Muscle of leg (tissue), 3 donors: ENCODE measurements at regions not wholly inside any gene's neighbourhood (a gene's known extent, or its start where the extent isn't known, plus 50 kb on each side); places are given as distances from the start of the nearest gene placed in this dataset.

Source experiments
- DNase-seq: peaks from one replicate; pipeline ENCODE4 v3.0.0; 2013
- H3K27ac ChIP-seq: one replicate; pipeline ENCODE4 v1.5.1; 2013; ENCODE audit warnings: mild to moderate bottlenecking, low read length, control low read depth
- H3K27me3 ChIP-seq: one replicate; pipeline ENCODE4 v1.6.1; 2013; ENCODE audit warnings: low read length; ENCODE audit not compliant: control insufficient read depth, insufficient read depth
- H3K36me3 ChIP-seq: one replicate; pipeline ENCODE4 v1.6.1; 2013; ENCODE audit warnings: low read length; ENCODE audit not compliant: control insufficient read depth, insufficient read depth
- H3K4me1 ChIP-seq: one replicate; pipeline ENCODE4 v1.6.1; 2013; ENCODE audit warnings: low read length; ENCODE audit not compliant: control insufficient read depth, insufficient read depth
- H3K4me3 ChIP-seq: one replicate; pipeline ENCODE4 v1.5.1; 2013; ENCODE audit warnings: low read length, control low read depth
- H3K9me3 ChIP-seq: replicated peaks from 2 replicates; pipeline ENCODE4 v1.6.1; 2013; ENCODE audit warnings: low read depth, low read length; ENCODE audit not compliant: control insufficient read depth
- WGBS: methylation state at CpG from one replicate; pipeline ENCODE4 v1.1.5; 2013; ENCODE audit warnings: missing lambda C conversion rate; ENCODE audit not compliant: insufficient coverage; 5-methylcytosine and 5-hydroxymethylcytosine counted together

DNA sequence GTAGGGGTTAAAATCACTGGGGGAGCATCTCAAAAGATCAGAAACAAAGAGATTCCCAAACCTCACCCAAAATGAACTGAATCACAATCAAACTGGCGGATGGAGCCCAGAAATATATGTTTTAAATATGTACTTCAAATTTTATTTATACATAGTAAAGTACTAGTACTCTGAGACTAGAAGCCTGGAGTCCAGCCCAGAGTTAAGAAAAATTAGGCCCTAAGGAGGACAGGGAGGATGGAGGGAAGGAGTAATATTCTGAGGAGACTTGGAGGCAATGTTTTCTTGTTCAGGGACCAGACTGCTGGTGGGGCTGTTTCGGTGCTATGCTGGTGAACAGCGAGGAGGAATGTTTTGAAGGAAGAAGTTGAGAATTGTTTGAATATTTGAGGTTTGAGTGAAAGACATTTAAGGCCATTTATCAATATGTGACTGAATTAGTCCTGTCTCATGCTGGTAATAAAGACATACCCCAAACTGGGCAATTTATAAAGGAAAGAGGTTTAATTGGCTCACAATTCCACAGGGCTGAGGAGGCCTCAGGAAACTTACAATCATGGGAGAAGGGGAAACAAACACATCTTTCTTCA is 552.4 kb upstream of the DAB2 start:
- peak; percentile 84 for DNase-seq
- WGBS, result 40% methylated on average over 1 of the region's 3 CpGs

DNA sequence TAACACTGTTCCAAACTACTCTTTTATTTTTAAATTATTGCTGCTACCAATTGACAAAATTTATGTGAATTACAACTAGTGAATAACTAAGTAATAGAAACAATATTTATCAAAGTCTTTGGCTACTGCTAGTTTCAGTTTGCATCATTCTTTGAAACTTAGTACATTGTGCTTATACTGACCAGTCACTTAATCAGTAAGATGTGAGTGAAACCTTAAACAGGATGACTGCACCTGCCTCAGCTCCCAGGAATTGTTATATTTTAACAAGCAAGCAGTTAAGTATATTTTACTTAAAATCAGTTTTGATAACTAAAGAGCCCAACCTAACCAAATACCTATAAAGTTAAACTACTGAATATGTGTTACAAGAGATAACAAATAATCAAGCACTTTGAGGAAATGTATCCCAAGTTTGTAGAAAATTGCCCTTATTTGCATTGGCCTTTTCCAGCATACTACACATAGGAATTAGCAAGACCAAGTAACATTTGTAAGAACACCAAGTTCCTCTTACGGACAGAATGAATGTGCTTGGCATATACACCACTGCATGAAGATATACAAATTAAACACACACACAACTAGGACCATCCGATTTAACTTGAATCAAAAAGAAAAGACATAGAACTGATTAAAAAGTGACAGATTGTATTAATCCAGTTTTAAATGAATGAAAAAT is 545.5 kb upstream of the DAB2 start:
- H3K4me3 ChIP-seq, result no peak overlapping the region
- no peak for DNase-seq
- no peaks in the 10 kb centered on the region for H3K9me3 ChIP-seq
- H3K36me3 ChIP-seq, result no peaks in the 10 kb centered on the region
- WGBS, result no CpG with 5 or more reads among the region's 2 CpGs
- H3K4me1 ChIP-seq, result no peaks in the 10 kb centered on the region
- no peak overlapping the region for H3K27ac ChIP-seq
- no peaks in the 10 kb centered on the region for H3K27me3 ChIP-seq

More for the DNA sequence above, 552.4 kb upstream of the DAB2 start:
- no peak overlapping the region for H3K4me3 ChIP-seq
- no peaks in the 10 kb centered on the region for H3K9me3 ChIP-seq
- H3K27ac ChIP-seq, result no peak overlapping the region
- no peaks in the 10 kb centered on the region for H3K36me3 ChIP-seq
- no peaks in the 10 kb centered on the region for H3K27me3 ChIP-seq
- H3K4me1 ChIP-seq, result no peaks in the 10 kb centered on the region

DNA sequence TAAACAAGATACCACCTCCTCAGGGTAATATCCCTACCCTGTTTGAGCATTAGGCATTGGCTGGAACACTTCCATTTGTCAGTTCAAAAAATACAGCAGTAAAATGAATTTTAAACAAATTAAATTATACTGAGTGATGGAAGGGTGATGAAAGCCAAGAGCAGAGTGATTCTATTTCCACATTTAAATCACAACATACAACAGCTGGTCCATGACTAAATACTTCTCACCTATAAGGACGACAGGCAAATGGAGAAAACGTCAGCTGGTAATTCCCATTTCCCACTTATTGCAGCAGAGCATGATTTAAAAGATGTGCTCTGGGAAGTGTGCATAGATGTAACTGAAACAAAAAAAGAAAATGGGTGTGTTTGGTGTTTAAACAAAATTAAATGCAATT is 543.6 kb upstream of the DAB2 start:
- WGBS, result no CpG with 5 or more reads among the region's 2 CpGs
- DNase-seq, result peak; percentile 57
- no peaks in the 10 kb centered on the region for H3K27me3 ChIP-seq
- H3K4me1 ChIP-seq, result no peaks in the 10 kb centered on the region
- no peaks in the 10 kb centered on the region for H3K9me3 ChIP-seq
- H3K4me3 ChIP-seq, result no peak overlapping the region
- no peak overlapping the region for H3K27ac ChIP-seq
- H3K36me3 ChIP-seq, result no peaks in the 10 kb centered on the region

DNA sequence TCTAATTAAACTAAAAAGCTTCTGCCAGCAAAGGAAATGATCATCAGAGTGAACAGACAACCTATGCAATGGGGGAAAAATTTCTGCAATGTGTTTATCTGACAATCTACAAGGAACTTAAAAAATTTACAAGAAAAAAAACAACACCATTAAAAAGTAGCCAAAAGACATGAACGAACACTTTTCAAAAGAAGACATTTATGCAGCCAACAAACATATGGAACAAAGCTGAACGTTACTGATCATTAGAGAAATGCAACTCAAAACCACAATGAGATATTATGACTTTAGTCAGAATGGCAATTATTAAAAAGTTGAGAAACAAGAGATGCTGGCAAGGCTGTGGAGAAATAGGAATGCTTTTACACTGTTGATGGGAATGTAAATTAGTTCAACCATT is 530.4 kb upstream of the DAB2 start:
- H3K27ac ChIP-seq, result no peak overlapping the region
- WGBS, result no CpG with 5 or more reads among the region's 2 CpGs
- H3K4me3 ChIP-seq, result no peak overlapping the region
- no peaks in the 10 kb centered on the region for H3K27me3 ChIP-seq
- DNase-seq, result no peak
- H3K4me1 ChIP-seq, result no peaks in the 10 kb centered on the region
- H3K36me3 ChIP-seq, result no peaks in the 10 kb centered on the region
- no peaks in the 10 kb centered on the region for H3K9me3 ChIP-seq

DNA sequence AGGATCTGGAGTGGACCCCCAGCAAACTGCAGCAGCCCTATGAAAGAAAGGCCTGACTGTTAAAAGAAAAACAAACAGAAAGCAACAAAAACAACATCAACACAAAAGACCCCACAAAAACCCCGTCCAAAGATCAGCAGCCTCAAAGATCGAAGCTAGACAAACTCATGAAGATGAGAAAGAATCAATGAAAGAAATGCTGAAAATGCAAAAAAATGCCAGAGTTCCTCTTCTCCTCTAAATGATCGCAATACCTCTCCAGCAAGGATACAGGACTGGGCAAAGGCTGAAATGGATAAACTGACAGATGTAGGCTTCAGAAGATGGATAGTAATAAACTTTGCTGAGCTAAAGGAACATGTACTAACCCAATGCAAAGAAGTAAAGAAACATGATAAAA is 526.3 kb upstream of the DAB2 start:
- no CpG with 5 or more reads among the region's 3 CpGs for WGBS
- H3K36me3 ChIP-seq, result no peaks in the 10 kb centered on the region
- no peak for DNase-seq
- no peak overlapping the region for H3K27ac ChIP-seq
- no peak overlapping the region for H3K4me3 ChIP-seq
- H3K9me3 ChIP-seq, result no peaks in the 10 kb centered on the region
- H3K4me1 ChIP-seq, result no peaks in the 10 kb centered on the region
- no peaks in the 10 kb centered on the region for H3K27me3 ChIP-seq

DNA sequence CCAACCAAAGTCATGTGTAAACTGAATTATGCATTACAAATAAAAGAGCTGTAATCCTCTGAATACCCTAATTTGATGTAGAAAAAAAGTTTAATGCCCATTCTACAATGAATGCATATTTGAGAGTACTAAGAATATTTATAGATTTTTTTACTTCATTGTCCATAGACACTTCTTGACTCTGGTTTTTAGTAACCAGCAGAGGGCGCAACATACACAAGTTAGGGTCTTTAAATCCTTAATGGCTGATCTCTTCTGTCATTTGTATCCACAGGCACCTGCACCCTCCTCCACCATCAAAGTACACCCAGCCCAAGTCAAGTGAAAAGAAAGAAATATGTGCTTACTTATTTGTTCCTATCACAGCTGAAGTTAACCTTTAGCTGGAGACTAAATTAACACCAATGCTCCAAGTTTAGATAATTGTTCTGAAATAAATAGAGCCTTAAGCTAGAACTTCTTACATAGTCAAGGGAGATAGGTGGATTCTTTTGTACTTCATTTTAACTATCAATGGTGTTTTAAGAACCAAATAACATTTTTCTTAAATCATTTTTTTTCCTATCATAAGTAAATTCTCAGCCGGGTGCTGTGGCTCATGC is 524.2 kb upstream of the DAB2 start:
- Histone ChIP-seq H3K36me3 (no peaks in the 10 kb centered on the region), H3K4me1 (no peaks in the 10 kb centered on the region), H3K4me3 (no peak overlapping the region), H3K27ac (no peak overlapping the region), H3K9me3 (no peaks in the 10 kb centered on the region), H3K27me3 (no peaks in the 10 kb centered on the region)
- no CpG with 5 or more reads among the region's 2 CpGs for WGBS
- peak; percentile 86 for DNase-seq

DNA sequence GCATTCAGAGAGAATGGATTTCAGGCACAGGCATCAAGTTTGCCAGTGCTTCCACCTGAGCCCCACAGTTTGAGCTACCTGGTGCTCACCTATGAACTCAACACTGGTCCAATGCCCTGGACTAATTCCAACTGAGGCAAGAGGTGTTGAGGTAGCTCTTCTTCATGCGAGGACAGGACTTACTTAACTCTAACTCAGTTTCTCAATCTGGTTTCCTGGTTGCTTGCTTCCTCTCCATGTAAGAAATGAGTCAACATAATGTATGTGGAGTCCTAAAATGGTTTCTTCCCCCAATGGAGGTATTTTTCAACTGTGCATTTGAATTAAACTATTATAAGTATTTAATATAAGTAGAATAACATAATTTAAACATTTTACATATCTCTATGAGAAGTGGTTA is 523.6 kb upstream of the DAB2 start:
- DNase-seq, result no peak
- Histone ChIP-seq H3K36me3 (no peaks in the 10 kb centered on the region), H3K4me1 (no peaks in the 10 kb centered on the region), H3K27me3 (no peaks in the 10 kb centered on the region), H3K9me3 (no peaks in the 10 kb centered on the region), H3K27ac (no peak overlapping the region), H3K4me3 (no peak overlapping the region)
- no CpG with 5 or more reads among the region's 1 CpG for WGBS

DNA sequence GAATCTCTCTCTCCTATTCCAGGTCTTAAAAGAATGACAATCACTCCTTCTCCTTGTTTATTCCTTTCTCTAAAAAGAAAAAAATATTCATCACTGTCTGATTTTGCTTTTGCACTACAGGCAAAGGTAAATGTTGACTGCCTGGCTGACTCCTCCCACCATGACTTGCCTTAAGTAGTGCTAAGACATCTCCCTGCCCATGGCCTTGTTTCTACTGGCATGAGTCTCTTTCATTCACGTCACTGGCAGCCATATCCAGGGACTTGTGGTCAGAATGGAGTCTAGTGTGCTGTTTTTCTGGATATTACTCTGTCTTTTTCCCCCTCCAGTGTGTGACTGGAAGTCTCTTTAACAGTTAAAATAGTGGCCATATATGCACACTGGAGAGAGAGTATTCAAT is 522.9 kb upstream of the DAB2 start:
- no CpG with 5 or more reads among the region's 1 CpG for WGBS
- Histone ChIP-seq H3K4me3 (no peak overlapping the region), H3K4me1 (no peaks in the 10 kb centered on the region), H3K36me3 (no peaks in the 10 kb centered on the region), H3K27ac (no peak overlapping the region), H3K9me3 (no peaks in the 10 kb centered on the region), H3K27me3 (no peaks in the 10 kb centered on the region)
- DNase-seq, result no peak

DNA sequence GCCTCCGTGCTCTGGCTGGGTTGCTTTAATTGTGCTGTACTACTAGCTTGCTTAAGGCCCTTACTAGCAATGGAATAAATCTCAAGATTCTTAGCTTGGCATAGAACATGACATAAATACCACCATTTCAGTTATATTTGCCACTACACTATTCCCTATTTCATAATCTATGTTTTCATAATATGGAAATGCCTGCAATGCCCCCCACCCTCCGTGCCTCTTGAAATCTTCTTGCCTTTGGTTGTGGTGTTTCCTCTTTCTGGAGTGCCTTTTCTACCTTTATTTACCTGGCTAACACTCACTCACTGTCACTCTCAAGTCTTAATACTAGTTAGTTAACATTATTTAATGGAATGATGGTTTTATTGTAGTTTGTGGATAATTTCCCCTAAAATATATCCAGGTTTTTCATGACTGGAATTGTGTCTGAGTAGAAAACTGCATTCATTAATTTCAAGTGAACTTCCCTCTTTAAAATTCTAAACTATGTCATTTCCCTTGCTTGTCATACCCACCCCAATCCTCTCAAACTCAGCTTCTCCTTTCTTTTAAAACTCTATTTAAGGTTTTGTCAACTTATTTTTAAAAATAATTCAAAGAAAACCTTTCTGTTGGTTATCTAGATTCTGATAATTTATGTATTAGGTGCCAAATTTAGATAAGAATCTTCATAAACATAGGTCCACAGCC is 521.7 kb upstream of the DAB2 start:
- no peaks in the 10 kb centered on the region for H3K36me3 ChIP-seq
- H3K4me3 ChIP-seq, result no peak overlapping the region
- 100% methylated on average over 1 of the region's 2 CpGs for WGBS
- no peak for DNase-seq
- no peaks in the 10 kb centered on the region for H3K9me3 ChIP-seq
- H3K27ac ChIP-seq, result no peak overlapping the region
- H3K4me1 ChIP-seq, result no peaks in the 10 kb centered on the region
- no peaks in the 10 kb centered on the region for H3K27me3 ChIP-seq

DNA sequence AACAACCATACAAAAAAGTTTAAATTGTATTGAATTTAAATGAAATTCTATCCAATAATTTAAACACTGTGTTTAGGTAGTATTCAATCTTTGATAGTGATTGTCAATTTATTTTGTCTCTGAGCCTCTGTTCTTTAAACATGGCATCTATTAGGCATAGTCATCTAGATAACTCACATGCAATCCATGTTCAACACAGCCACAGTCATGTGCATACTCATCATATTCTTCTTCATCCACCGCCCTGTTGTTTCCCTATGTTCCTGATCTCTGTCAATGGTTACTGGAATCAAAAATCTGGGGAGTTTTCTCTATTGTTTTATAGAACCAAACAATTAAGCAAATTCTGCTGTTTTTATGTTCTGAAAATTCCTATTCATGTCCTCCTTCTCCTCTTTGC is 521.1 kb upstream of the DAB2 start:
- H3K27ac ChIP-seq, result no peak overlapping the region
- WGBS, result no CpG with 5 or more reads among the region's 1 CpG

More for the DNA sequence above, 521.1 kb upstream of the DAB2 start:
- DNase-seq, result no peak
- no peaks in the 10 kb centered on the region for H3K4me1 ChIP-seq
- H3K4me3 ChIP-seq, result no peak overlapping the region
- no peaks in the 10 kb centered on the region for H3K9me3 ChIP-seq
- H3K27me3 ChIP-seq, result no peaks in the 10 kb centered on the region
- no peaks in the 10 kb centered on the region for H3K36me3 ChIP-seq
